ENCODE measurements at regions not wholly inside any gene's neighbourhood (a gene's known extent, or its start where the extent isn't known, plus 50 kb on each side); places are given as distances from the start of the nearest gene placed in this dataset.

- no peaks in the 10 kb centered on the region for H3K36me3 ChIP-seq (ENCODE audit: control insufficient read depth, low read length)
- no peaks in the 10 kb centered on the region for H4K20me1 ChIP-seq (ENCODE audit: control insufficient read depth, insufficient read depth, low read depth, low read length)
- H3K79me2 ChIP-seq (ENCODE audit: control insufficient read depth, low read length), result no peaks in the 10 kb centered on the region
- H3F3A ChIP-seq (ENCODE audit: control insufficient read depth, insufficient read depth), result no peaks in the 10 kb centered on the region
- no peaks in the 10 kb centered on the region for H3K9me2 ChIP-seq (replicated peaks; ENCODE audit: control insufficient read depth, low read length)
- H3K9me3 ChIP-seq (ENCODE audit: control insufficient read depth, insufficient read depth, low read length), result peaks cover 12% of the 10 kb centered on the region; the same call in 1 of the 2 replicates
- no peaks in the 10 kb centered on the region for H3K27me3 ChIP-seq (ENCODE audit: control insufficient read depth, low read length)
- TF ChIP-seq CTCF (IDR thresholded peaks at IDR 0.05; ENCODE audit: low read depth, low read length, poor library complexity, severe bottlenecking) (no peak), EZH2phosphoT487 (IDR thresholded peaks at IDR 0.05; ENCODE audit: borderline replicate concordance, low read length) (no peak)
- no peaks in the 10 kb centered on the region for H3K4me1 ChIP-seq (ENCODE audit: control insufficient read depth, low read length)
- no peak overlapping the region for H3K4me3 ChIP-seq (ENCODE audit: low read length)
- no peak overlapping the region for H3K27ac ChIP-seq (ENCODE audit: low read depth, low read length)
- no peak overlapping the region for H3K4me2 ChIP-seq (ENCODE audit: low read length)
These were observed 245.4 kb upstream of the GALNT17 start for GRCh38 chr7:70886547-70886946.

- TF ChIP-seq EZH2phosphoT487 (IDR thresholded peaks at IDR 0.05; ENCODE audit: borderline replicate concordance, low read length) (no peak), CTCF (IDR thresholded peaks at IDR 0.05; ENCODE audit: low read depth, low read length, poor library complexity, severe bottlenecking) (no peak)
- Histone ChIP-seq H3K79me2 (ENCODE audit: control insufficient read depth, low read length) (no peaks in the 10 kb centered on the region), H3K9me2 (replicated peaks; ENCODE audit: control insufficient read depth, low read length) (no peaks in the 10 kb centered on the region), H3K36me3 (ENCODE audit: control insufficient read depth, low read length) (no peaks in the 10 kb centered on the region), H3K4me3 (ENCODE audit: low read length) (no peak overlapping the region), H3F3A (ENCODE audit: control insufficient read depth, insufficient read depth) (no peaks in the 10 kb centered on the region), H3K27ac (ENCODE audit: low read depth, low read length) (no peak overlapping the region), H4K20me1 (ENCODE audit: control insufficient read depth, insufficient read depth, low read depth, low read length) (no peaks in the 10 kb centered on the region), H3K4me2 (ENCODE audit: low read length) (no peak overlapping the region), H3K4me1 (ENCODE audit: control insufficient read depth, low read length) (no peaks in the 10 kb centered on the region), H3K27me3 (ENCODE audit: control insufficient read depth, low read length) (no peaks in the 10 kb centered on the region), H3K9me3 (ENCODE audit: control insufficient read depth, insufficient read depth, low read length) (peaks cover 12% of the 10 kb centered on the region; the same call in 1 of the 2 replicates)
These were observed 244.8 kb upstream of the GALNT17 start for GRCh38 chr7:70887186-70887585.

GRCh38 chr7:70890147-70890969 lies 241.6 kb upstream of the GALNT17 start:
- peaks cover 12% of the 10 kb centered on the region; the same call in 1 of the 2 replicates for H3K9me3 ChIP-seq (ENCODE audit: control insufficient read depth, insufficient read depth, low read length)
- H3F3A ChIP-seq (ENCODE audit: control insufficient read depth, insufficient read depth), result no peaks in the 10 kb centered on the region
- H3K4me3 ChIP-seq (ENCODE audit: low read length), result no peak overlapping the region
- no peaks in the 10 kb centered on the region for H3K4me1 ChIP-seq (ENCODE audit: control insufficient read depth, low read length)
- H3K79me2 ChIP-seq (ENCODE audit: control insufficient read depth, low read length), result no peaks in the 10 kb centered on the region
- H3K9me2 ChIP-seq (replicated peaks; ENCODE audit: control insufficient read depth, low read length), result no peaks in the 10 kb centered on the region
- no peak overlapping the region for H3K4me2 ChIP-seq (ENCODE audit: low read length)
- H3K27me3 ChIP-seq (ENCODE audit: control insufficient read depth, low read length), result no peaks in the 10 kb centered on the region
- H3K36me3 ChIP-seq (ENCODE audit: control insufficient read depth, low read length), result no peaks in the 10 kb centered on the region
- H4K20me1 ChIP-seq (ENCODE audit: control insufficient read depth, insufficient read depth, low read depth, low read length), result no peaks in the 10 kb centered on the region
- TF ChIP-seq EZH2phosphoT487 (IDR thresholded peaks at IDR 0.05; ENCODE audit: borderline replicate concordance, low read length) (no peak), CTCF (IDR thresholded peaks at IDR 0.05; ENCODE audit: low read depth, low read length, poor library complexity, severe bottlenecking) (no peak)
- no peak overlapping the region for H3K27ac ChIP-seq (ENCODE audit: low read depth, low read length)
